Caco-2 (cell line): ENCODE measurements at regions not wholly inside any gene's neighbourhood (a gene's known extent, or its start where the extent isn't known, plus 50 kb on each side); places are given as distances from the start of the nearest gene placed in this dataset.

Experiments
- BruUV-seq: library from RNA; stranded (reverse); fragments of 400-500 nt; replicated peaks from 2 replicates; lab custom pipeline; 2021; lab: Mats Ljungman, UMichigan
- CTCF ChIA-PET: fragments of 300-600 bp; sonication (Branson Sonifier 250); formaldehyde crosslinking; loops from one replicate; lab custom pipeline; 2022; ENCODE audit warnings: antibody characterized with exemption; lab: Charles Lee
- POLR2A ChIA-PET: fragments of 300-600 bp; sonication (Branson Sonifier 250); formaldehyde crosslinking; loops from one replicate; lab custom pipeline; 2022; ENCODE audit warnings: antibody characterized with exemption; lab: Charles Lee
- DNase-seq, 2 experiments: peaks; one replicate each; pipeline versions ENCODE4 v3.0.0 to v3.0.0-alpha.2; 2020 to 2022
- H3K27me3 ChIP-seq: replicated peaks from 2 replicates; pipeline ENCODE4 v1.6.0; 2011; ENCODE audit warnings: low read length; ENCODE audit not compliant: control insufficient read depth, insufficient read depth
- H3K36me3 ChIP-seq: 2 replicates; pipeline ENCODE4 v1.5.1; 2011; ENCODE audit warnings: low read length; ENCODE audit not compliant: control insufficient read depth, insufficient read depth
- H3K4me1 ChIP-seq: fragments of 250-450 bp; sonication (Bioruptor Pico); 2 replicates; pipeline ENCODE4 v1.5.1; 2020; ENCODE audit warnings: mild to moderate bottlenecking
- H3K4me3 ChIP-seq: 2 replicates; pipeline ENCODE4 v1.5.1; 2011; ENCODE audit warnings: low read depth, mild to moderate bottlenecking, control low read depth, low read length
- H3K9me3 ChIP-seq: fragments of 250-450 bp; sonication (Bioruptor Pico); 2 replicates; pipeline ENCODE4 v1.5.1; 2020; ENCODE audit warnings: mild to moderate bottlenecking, moderate library complexity
- H3K27ac Mint-ChIP-seq: one replicate; pipeline ENCODE4 v1.8.0; 2022; ENCODE audit warnings: mixed read lengths; ENCODE audit not compliant: unreplicated experiment
- H3K27me3 Mint-ChIP-seq: one replicate; pipeline ENCODE4 v1.8.0; 2022; ENCODE audit warnings: mixed read lengths; ENCODE audit not compliant: insufficient read depth, unreplicated experiment
- H3K36me3 Mint-ChIP-seq: one replicate; pipeline ENCODE4 v1.8.0; 2022; ENCODE audit warnings: mild to moderate bottlenecking, mixed read lengths; ENCODE audit not compliant: insufficient read depth, unreplicated experiment
- H3K4me1 Mint-ChIP-seq: one replicate; pipeline ENCODE4 v1.8.0; 2022; ENCODE audit warnings: low read depth, mixed read lengths; ENCODE audit not compliant: unreplicated experiment
- H3K4me3 Mint-ChIP-seq: one replicate; pipeline ENCODE4 v1.8.0; 2022; ENCODE audit warnings: mild to moderate bottlenecking, moderate library complexity, mixed read lengths; ENCODE audit not compliant: unreplicated experiment
- H3K9me3 Mint-ChIP-seq: one replicate; pipeline ENCODE4 v1.8.0; 2022; ENCODE audit warnings: mixed read lengths; ENCODE audit not compliant: unreplicated experiment
- CTCF ChIP-seq, 2 experiments: fragments of 200-600 bp in 1 of 2; IDR thresholded peaks; 1 replicate in 1 of 2; 2 replicates in 1 of 2; pipeline versions ENCODE4 v1.5.1 to v1.8.0; 2011 to 2022; ENCODE audit warnings: antibody characterized with exemption in 1 of 2, control low read depth in 1 of 2, inconsistent platforms in 1 of 2, low read depth in 1 of 2, low read length in 1 of 2, mild to moderate bottlenecking in 1 of 2, moderate library complexity in 1 of 2; ENCODE audit not compliant: insufficient read depth in 1 of 2, severe bottlenecking in 1 of 2, unreplicated experiment in 1 of 2
- intact Hi-C: fragments of 100-400 bp; cut with micrococcal nuclease; formaldehyde crosslinking; loops from one replicate; pipeline ENCODE4 v1.10.0; 2022; ENCODE audit not compliant: unreplicated experiment

- no peaks in the 10 kb centered on the region for H3K27me3 Mint-ChIP-seq
- H3K9me3 Mint-ChIP-seq: no peaks in the 10 kb centered on the region
- no peak overlapping the region for H3K4me3 ChIP-seq
- H3K36me3 Mint-ChIP-seq: peaks cover 12% of the 10 kb centered on the region
- no peaks in the 10 kb centered on the region for H3K4me1 ChIP-seq
- H3K36me3 ChIP-seq: no peaks in the 10 kb centered on the region
- DNase-seq: no peak
- CTCF ChIA-PET: interaction anchor here (0.9 kb wide), 1 partner anchor 74 kb away, joined by 4 read pairs; no protein-coding TSS in a partner anchor
- intact Hi-C loops: no loop called here
- H3K27me3 ChIP-seq: no peaks in the 10 kb centered on the region
- peaks cover 8% of the 10 kb centered on the region for H3K4me1 Mint-ChIP-seq
- POLR2A ChIA-PET: interaction anchor here (0.7 kb wide), 1 partner anchor 633 kb away, joined by 3 read pairs; no protein-coding TSS in a partner anchor
- H3K27ac Mint-ChIP-seq: no peak overlapping the region
- no TSS peak for BruUV-seq
- H3K9me3 ChIP-seq: no peaks in the 10 kb centered on the region
- no peak overlapping the region for H3K4me3 Mint-ChIP-seq
- TF ChIP-seq CTCF (IDR thresholded peaks at IDR 0.05; ENCODE audit: insufficient read depth in 1 of 2, low read depth in 1 of 2, low read length in 1 of 2, severe bottlenecking in 1 of 2, unreplicated experiment in 1 of 2): no peak
Measured at GRCh38 chr9:692636-693129, 148.8 kb upstream of the DMRT1 start.

GRCh38 chr9:693201-694091 lies 148.1 kb upstream of the DMRT1 start:
- BruUV-seq: no TSS peak
- Mint-ChIP-seq H3K9me3 (no peaks in the 10 kb centered on the region), H3K4me3 (no peak overlapping the region), H3K36me3 (peaks cover 17% of the 10 kb centered on the region), H3K27me3 (no peaks in the 10 kb centered on the region), H3K4me1 (peaks cover 14% of the 10 kb centered on the region), H3K27ac (no peak overlapping the region)
- ChIA-PET POLR2A (interaction anchor here (0.7 kb wide), 1 partner anchor 633 kb away, joined by 3 read pairs; no protein-coding TSS in a partner anchor), CTCF (interaction anchor here (0.6 to 0.9 kb wide), 3 partner anchors 57 to 118 kb away, joined by 4 to 5 read pairs (median 4); no protein-coding TSS in a partner anchor)
- Histone ChIP-seq H3K36me3 (no peaks in the 10 kb centered on the region), H3K9me3 (no peaks in the 10 kb centered on the region), H3K4me1 (no peaks in the 10 kb centered on the region), H3K4me3 (no peak overlapping the region), H3K27me3 (no peaks in the 10 kb centered on the region)
- DNase-seq: no peak
- TF ChIP-seq CTCF (IDR thresholded peaks at IDR 0.05; ENCODE audit: insufficient read depth in 1 of 2, low read depth in 1 of 2, low read length in 1 of 2, severe bottlenecking in 1 of 2, unreplicated experiment in 1 of 2): no peak
- intact Hi-C loops: no loop called here

- H3K9me3 Mint-ChIP-seq: no peaks in the 10 kb centered on the region
- no peak for DNase-seq
- Histone ChIP-seq H3K9me3 (no peaks in the 10 kb centered on the region), H3K4me1 (no peaks in the 10 kb centered on the region), H3K36me3 (no peaks in the 10 kb centered on the region), H3K4me3 (no peak overlapping the region), H3K27me3 (no peaks in the 10 kb centered on the region)
- no peak overlapping the region for H3K27ac Mint-ChIP-seq
- TF ChIP-seq CTCF (IDR thresholded peaks at IDR 0.05; ENCODE audit: insufficient read depth in 1 of 2, low read depth in 1 of 2, low read length in 1 of 2, severe bottlenecking in 1 of 2, unreplicated experiment in 1 of 2): no peak
- H3K36me3 Mint-ChIP-seq: peaks cover 23% of the 10 kb centered on the region
- peaks cover 18% of the 10 kb centered on the region for H3K4me1 Mint-ChIP-seq
- no peak overlapping the region for H3K4me3 Mint-ChIP-seq
- BruUV-seq: no TSS peak
- POLR2A ChIA-PET: no interaction called here
- no peaks in the 10 kb centered on the region for H3K27me3 Mint-ChIP-seq
- CTCF ChIA-PET: no interaction called here
- intact Hi-C loops: no loop called here
Measured at GRCh38 chr9:694092-694402, 147.4 kb upstream of the DMRT1 start.
